AG09309 (cell line): ENCODE measurements at regions not wholly inside any gene's neighbourhood (a gene's known extent, or its start where the extent isn't known, plus 50 kb on each side); places are given as distances from the start of the nearest gene placed in this dataset.

Source experiments
- DNase-seq: peaks from one replicate; pipeline ENCODE4 v3.0.0-alpha.2; 2010; ENCODE audit warnings: low read depth
- H3K4me3 ChIP-seq: 2 replicates; pipeline ENCODE4 v1.5.1; 2011; ENCODE audit warnings: mild to moderate bottlenecking, low read depth, low read length, moderate library complexity; ENCODE audit not compliant: control insufficient read depth
- TF ChIP-seq, protein P1 (sequence below): IDR thresholded peaks from 2 replicates; pipeline ENCODE4 v1.5.1; 2011; ENCODE audit warnings: mild to moderate bottlenecking, low read depth, low read length, inconsistent platforms; ENCODE audit not compliant: insufficient read depth, control insufficient read depth; ENCODE audit errors: missing control alignments

DNA sequence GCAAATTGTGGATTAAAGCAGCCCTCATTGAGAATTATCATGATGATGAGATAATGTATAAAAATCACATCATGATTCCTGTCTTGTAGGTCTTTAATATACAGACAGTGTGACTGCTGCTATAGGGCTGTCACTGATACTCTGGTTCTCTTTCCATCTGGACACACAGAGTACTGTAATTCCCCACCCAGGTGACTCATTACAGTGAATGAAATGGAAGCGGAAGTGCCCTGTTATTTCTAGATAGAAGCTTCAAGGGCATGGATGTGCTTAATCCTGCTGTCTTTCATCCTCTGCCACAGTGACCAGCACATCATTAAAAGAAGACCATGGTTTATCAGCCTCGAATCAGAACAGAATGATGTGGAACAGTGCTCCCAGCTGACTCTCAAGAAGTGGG lies 1234.0 kb downstream of the SORCS3 start:
- no peak for DNase-seq
- H3K4me3 ChIP-seq, result no peak overlapping the region
- TF ChIP-seq, protein P1, sequence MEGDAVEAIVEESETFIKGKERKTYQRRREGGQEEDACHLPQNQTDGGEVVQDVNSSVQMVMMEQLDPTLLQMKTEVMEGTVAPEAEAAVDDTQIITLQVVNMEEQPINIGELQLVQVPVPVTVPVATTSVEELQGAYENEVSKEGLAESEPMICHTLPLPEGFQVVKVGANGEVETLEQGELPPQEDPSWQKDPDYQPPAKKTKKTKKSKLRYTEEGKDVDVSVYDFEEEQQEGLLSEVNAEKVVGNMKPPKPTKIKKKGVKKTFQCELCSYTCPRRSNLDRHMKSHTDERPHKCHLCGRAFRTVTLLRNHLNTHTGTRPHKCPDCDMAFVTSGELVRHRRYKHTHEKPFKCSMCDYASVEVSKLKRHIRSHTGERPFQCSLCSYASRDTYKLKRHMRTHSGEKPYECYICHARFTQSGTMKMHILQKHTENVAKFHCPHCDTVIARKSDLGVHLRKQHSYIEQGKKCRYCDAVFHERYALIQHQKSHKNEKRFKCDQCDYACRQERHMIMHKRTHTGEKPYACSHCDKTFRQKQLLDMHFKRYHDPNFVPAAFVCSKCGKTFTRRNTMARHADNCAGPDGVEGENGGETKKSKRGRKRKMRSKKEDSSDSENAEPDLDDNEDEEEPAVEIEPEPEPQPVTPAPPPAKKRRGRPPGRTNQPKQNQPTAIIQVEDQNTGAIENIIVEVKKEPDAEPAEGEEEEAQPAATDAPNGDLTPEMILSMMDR, result no peak

DNA sequence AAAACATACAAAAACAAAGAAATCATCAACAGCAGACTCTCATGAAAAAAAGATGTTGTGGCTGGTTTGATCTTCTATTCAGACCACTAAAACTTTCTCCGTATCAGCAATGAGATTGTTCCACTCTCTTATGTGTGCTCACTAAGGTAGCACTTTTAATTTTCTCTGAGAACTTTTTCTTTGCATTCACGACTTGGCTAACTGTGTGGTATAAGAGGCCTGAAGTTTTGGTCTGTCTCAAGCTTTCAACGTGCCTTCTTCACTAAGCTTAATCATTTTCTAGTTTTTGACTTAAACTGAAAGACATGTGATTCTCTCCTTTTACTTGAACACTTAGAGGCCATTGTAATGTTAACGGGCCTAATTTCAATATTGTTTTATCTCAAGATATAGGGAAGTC lies 1231.6 kb downstream of the SORCS3 start:
- no peak for DNase-seq
- H3K4me3 ChIP-seq, result no peak overlapping the region
- TF ChIP-seq, protein P1, result no peak

DNA sequence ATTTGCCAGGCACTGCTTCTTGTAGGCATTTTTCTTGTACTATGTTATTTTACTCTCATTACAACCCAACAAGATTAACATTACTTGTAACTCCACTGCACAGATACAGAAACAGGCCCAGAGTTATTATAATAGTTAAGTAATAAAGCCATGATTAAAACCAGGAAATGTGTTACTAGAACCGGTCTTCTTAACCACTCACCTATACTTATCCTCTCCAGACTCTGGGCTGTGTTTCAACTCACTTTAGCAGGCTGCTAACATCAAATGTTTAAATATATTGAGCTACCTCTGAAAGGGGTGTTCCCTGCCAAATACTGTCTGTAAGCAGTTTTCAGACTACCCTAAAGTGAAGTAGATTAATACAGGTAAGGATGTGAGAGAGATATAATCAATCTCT lies 1227.8 kb downstream of the SORCS3 start:
- no peak overlapping the region for H3K4me3 ChIP-seq
- TF ChIP-seq, protein P1, result no peak
- DNase-seq, result no peak

DNA sequence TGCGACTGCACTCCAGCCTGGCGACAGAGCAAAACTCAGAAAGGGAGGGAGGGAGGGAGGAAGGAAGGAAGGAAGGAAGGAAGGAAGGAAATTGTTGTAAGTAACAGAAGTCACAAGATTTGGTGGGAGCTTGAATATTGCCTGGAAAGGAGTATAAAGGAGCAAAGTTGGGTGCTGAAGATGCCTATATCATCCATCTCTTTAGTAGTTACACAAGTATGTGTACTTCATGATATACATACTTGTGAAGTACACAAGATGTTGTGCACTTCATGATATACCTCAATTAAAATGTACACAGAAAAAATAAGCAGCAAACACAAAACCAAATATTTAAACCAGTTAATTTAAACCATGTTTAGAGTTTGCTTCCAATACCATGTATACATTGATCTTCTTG lies 1223.8 kb downstream of the SORCS3 start:
- TF ChIP-seq, protein P1, result no peak
- DNase-seq, result no peak
- no peak overlapping the region for H3K4me3 ChIP-seq

DNA sequence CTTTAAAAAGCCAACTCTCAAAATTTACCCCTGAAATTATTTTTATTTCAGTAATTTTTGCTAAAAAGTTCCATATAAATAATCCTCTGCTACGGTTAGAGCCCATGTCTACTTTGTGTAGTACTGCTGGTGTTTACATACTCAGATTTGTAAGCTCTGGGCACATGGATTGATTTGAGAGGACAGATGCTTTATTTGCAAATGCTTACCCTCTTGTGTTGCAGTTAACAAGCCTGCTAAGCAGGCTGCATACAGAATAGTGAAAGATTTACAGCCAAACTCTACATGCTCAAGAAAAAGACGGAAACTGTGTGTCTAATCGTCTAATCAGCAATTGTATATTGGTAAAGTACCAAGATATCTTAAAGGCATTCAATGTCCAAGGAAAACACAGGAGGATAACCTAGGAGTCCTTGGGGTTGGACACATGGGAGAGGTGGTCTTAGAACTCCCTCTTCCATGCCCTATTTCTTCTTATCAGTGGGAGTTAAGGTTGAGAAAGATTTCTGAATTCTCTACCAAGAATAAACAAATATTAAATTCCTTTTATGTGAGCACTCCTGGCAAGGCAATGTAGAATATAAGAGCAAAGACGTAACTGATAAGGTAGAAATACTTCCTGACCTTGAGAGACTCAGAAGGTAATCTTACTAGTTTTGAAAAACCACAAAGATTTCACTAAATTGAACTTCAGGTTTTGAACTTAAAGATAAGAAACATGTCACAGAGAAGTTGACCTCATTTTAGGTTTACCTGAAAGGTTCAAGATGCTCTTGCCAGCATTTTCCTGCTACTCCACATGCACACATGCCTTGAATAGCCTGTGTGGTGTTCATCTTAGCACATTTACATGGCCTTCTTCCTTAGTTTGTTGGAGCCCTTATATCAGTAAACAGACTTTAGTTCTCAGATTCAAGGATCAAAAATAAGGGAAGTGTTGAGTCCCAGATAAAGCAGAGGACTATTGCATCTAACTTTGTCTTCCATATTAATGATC lies 1216.5 kb downstream of the SORCS3 start:
- TF ChIP-seq, protein P1, result no peak
- H3K4me3 ChIP-seq, result no peak overlapping the region
- DNase-seq, result no peak

DNA sequence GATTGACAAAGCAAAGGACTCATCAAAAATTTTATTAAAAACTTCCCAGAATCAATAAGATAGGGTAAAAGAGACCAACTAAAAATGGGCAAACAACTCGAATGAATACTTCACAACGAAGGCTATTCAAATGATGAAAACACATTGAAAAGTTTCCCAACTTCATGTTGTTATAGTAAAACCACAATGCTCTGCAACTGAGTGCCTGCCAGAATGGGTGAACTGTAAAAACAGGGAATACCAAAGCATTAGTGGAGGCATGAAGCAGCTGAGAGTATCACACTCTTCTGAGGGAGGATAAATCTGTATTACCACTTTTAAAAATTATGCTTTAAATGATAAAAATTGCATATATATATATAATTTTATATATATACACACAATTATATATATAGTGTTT lies 1214.7 kb downstream of the SORCS3 start:
- no peak overlapping the region for H3K4me3 ChIP-seq
- TF ChIP-seq, protein P1, result no peak
- no peak for DNase-seq
